HEK293T (cell line): ENCODE measurements at regions not wholly inside any gene's neighbourhood (a gene's known extent, or its start where the extent isn't known, plus 50 kb on each side); places are given as distances from the start of the nearest gene placed in this dataset.

Experiments used
- CTCF ChIA-PET: fragments of 350-600 bp; formaldehyde crosslinking; extraction: SDS; loops from one replicate; lab custom pipeline; 2021; ENCODE audit warnings: antibody characterized with exemption, inconsistent platforms; lab: Yijun Ruan, JAX
- POLR2A ChIA-PET: fragments of 350-600 bp; formaldehyde crosslinking; extraction: SDS; loops from one replicate; lab custom pipeline; 2020; ENCODE audit warnings: antibody characterized with exemption, inconsistent platforms; lab: Yijun Ruan, JAX
- DNase-seq: peaks from one replicate; pipeline ENCODE4 v3.0.0; 2012; ENCODE audit warnings: mixed read lengths; ENCODE audit errors: extremely low spot score
- ARNT ChIP-seq: fragments of 450-650 bp; IDR thresholded peaks from 2 replicates; pipeline ENCODE4 v1.6.1; 2017; ENCODE audit warnings: mild to moderate bottlenecking
- BHLHE40 ChIP-seq: fragments of 450-650 bp; IDR thresholded peaks from 2 replicates; pipeline ENCODE4 v1.6.1; 2016; ENCODE audit warnings: mild to moderate bottlenecking, moderate library complexity, borderline replicate concordance
- CTBP1 ChIP-seq: fragments of 450-650 bp; IDR thresholded peaks from 2 replicates; pipeline ENCODE4 v1.6.1; 2016; ENCODE audit warnings: borderline replicate concordance
- ELF4 ChIP-seq: fragments of 450-650 bp; IDR thresholded peaks from 2 replicates; pipeline ENCODE4 v1.6.1; 2017; ENCODE audit warnings: antibody characterized with exemption
- FOXA1 ChIP-seq: fragments of 450-650 bp; IDR thresholded peaks from 2 replicates; pipeline ENCODE4 v1.6.1; 2016; ENCODE audit warnings: mild to moderate bottlenecking
- FOXK2 ChIP-seq: fragments of 450-650 bp; IDR thresholded peaks from 2 replicates; pipeline ENCODE4 v1.6.1; 2016; ENCODE audit warnings: mild to moderate bottlenecking
- FOXM1 ChIP-seq: fragments of 450-650 bp; IDR thresholded peaks from 2 replicates; pipeline ENCODE4 v1.6.1; 2017; ENCODE audit warnings: mild to moderate bottlenecking, borderline replicate concordance
- HDGF ChIP-seq: fragments of 450-650 bp; IDR thresholded peaks from 2 replicates; pipeline ENCODE4 v1.6.1; 2017; ENCODE audit warnings: antibody characterized with exemption, borderline replicate concordance
- L3MBTL2 ChIP-seq: fragments of 450-650 bp; conservative IDR thresholded peaks from 2 replicates; pipeline ENCODE4 v1.6.1; 2016; ENCODE audit warnings: mild to moderate bottlenecking
- LEF1 ChIP-seq: fragments of 450-650 bp; IDR thresholded peaks from 2 replicates; pipeline ENCODE4 v1.6.1; 2017; ENCODE audit warnings: mild to moderate bottlenecking, borderline replicate concordance
- NFRKB ChIP-seq: fragments of 450-650 bp; IDR thresholded peaks from 2 replicates; pipeline ENCODE4 v1.6.1; 2016; ENCODE audit warnings: mild to moderate bottlenecking, moderate library complexity
- SP1 ChIP-seq: fragments of 450-650 bp; IDR thresholded peaks from 2 replicates; pipeline ENCODE4 v1.6.1; 2017
- SUZ12 ChIP-seq: fragments of 450-650 bp; IDR thresholded peaks from 2 replicates; pipeline ENCODE4 v1.6.1; 2016; ENCODE audit warnings: mild to moderate bottlenecking
- TARDBP ChIP-seq: fragments of 450-650 bp; IDR thresholded peaks from 2 replicates; pipeline ENCODE4 v1.6.1; 2016
- ZNF384 ChIP-seq: fragments of 450-650 bp; IDR thresholded peaks from 2 replicates; pipeline ENCODE4 v1.6.1; 2016
- TF ChIP-seq, protein P1 (sequence below): fragments of 450-650 bp; IDR thresholded peaks from 2 replicates; pipeline ENCODE4 v1.6.1; 2016

- ChIA-PET CTCF (no interaction called here), POLR2A (no interaction called here)
- DNase-seq: no peak
- TF ChIP-seq SP1 (no peak), HDGF (no peak), L3MBTL2 (no peak), NFRKB (no peak), TARDBP (no peak), FOXK2 (no peak), FOXA1 (no peak), ARNT (no peak), CTBP1 (no peak)
Measured at GRCh38 chr14:66365388-66365787, 120.8 kb upstream of the CCDC196 start.

GRCh38 chr14:66369157-66369697, 116.9 kb upstream of the CCDC196 start:
- DNase-seq: no peak
- CTCF ChIA-PET: interaction anchor here (0.9 kb wide), 1 partner anchor 637 kb away, joined by 4 read pairs; no protein-coding TSS in a partner anchor
- POLR2A ChIA-PET: no interaction called here
- no peak for TF ChIP-seq FOXK2
- TF ChIP-seq ZNF384: no peak
- no peak for TF ChIP-seq FOXA1
- TF ChIP-seq TARDBP: no peak
- TF ChIP-seq LEF1: no peak
- no peak for TF ChIP-seq SP1
- no peak for TF ChIP-seq NFRKB
- TF ChIP-seq, protein P1, sequence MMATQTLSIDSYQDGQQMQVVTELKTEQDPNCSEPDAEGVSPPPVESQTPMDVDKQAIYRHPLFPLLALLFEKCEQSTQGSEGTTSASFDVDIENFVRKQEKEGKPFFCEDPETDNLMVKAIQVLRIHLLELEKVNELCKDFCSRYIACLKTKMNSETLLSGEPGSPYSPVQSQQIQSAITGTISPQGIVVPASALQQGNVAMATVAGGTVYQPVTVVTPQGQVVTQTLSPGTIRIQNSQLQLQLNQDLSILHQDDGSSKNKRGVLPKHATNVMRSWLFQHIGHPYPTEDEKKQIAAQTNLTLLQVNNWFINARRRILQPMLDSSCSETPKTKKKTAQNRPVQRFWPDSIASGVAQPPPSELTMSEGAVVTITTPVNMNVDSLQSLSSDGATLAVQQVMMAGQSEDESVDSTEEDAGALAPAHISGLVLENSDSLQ: no peak
- TF ChIP-seq BHLHE40: no peak
- TF ChIP-seq FOXM1: no peak
- TF ChIP-seq ARNT: no peak
- no peak for TF ChIP-seq ELF4
- no peak for TF ChIP-seq CTBP1
- TF ChIP-seq L3MBTL2: no peak
- TF ChIP-seq SUZ12: no peak
- no peak for TF ChIP-seq HDGF

DNA sequence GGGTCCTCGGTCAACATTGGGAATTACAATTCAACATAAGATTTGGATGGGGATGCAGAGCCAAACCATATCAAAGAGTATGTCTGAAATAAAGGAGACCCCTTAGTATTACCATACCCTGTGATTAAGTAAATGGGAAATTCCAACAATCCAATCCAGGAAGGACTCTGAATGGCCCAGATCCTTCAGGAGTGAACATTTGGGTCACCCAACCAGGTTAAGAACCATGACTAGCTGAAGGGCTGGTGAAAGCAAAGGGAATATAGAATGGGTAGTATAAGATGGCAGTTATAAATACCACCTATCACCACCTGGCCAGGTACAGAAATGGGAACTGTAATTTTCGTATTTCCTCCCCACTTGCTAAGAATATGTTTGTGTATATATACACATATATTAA, 114.4 kb upstream of the CCDC196 start:
- CTCF ChIA-PET: no interaction called here
- DNase-seq: no peak
- TF ChIP-seq TARDBP (no peak), HDGF (no peak), FOXK2 (no peak), SP1 (no peak), SUZ12 (no peak), ELF4 (no peak), BHLHE40 (no peak), NFRKB (no peak), FOXM1 (no peak), ZNF384 (no peak), ARNT (no peak), FOXA1 (no peak), LEF1 (no peak), CTBP1 (no peak), L3MBTL2 (no peak)
- TF ChIP-seq, protein P1: no peak
- POLR2A ChIA-PET: no interaction called here

GRCh38 chr14:66375046-66375964, 110.9 kb upstream of the CCDC196 start:
- CTCF ChIA-PET: no interaction called here
- POLR2A ChIA-PET: no interaction called here
- no peak for DNase-seq
- TF ChIP-seq LEF1: no peak
- TF ChIP-seq FOXM1: no peak
- no peak for TF ChIP-seq SUZ12
- no peak for TF ChIP-seq FOXK2
- no peak for TF ChIP-seq BHLHE40
- TF ChIP-seq CTBP1: no peak
- TF ChIP-seq L3MBTL2: no peak
- TF ChIP-seq ZNF384: no peak
- TF ChIP-seq HDGF: no peak
- TF ChIP-seq ELF4: no peak
- no peak for TF ChIP-seq TARDBP
- no peak for TF ChIP-seq ARNT
- TF ChIP-seq NFRKB: no peak
- TF ChIP-seq SP1: no peak
- TF ChIP-seq, protein P1: no peak

DNA sequence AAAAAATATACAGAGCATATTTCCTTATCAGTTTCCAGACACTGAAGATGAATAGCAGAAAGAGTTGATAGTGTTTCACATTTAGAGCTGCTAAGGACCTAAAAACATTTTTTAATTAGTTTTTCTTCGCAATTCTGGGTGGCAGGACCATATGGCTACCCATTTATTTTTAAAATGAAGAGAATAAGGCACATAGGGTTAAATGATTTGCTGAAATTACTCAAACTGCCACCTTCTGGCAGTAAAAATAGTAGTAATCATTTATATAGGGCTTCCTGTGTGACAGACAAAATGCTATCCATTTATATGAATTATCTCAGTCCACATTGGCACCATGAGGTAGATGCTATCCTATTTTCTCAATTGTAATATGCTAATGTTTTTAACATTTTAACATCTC, 108.6 kb upstream of the CCDC196 start:
- no peak for DNase-seq
- ChIA-PET CTCF (no interaction called here), POLR2A (no interaction called here)
- TF ChIP-seq HDGF (no peak), ELF4 (no peak), FOXK2 (no peak), ARNT (no peak), SP1 (no peak), SUZ12 (no peak), CTBP1 (no peak), L3MBTL2 (no peak), BHLHE40 (no peak), FOXM1 (no peak), FOXA1 (no peak), NFRKB (no peak), TARDBP (no peak), LEF1 (no peak), ZNF384 (no peak)
- TF ChIP-seq, protein P1: no peak
